Lower lobe of right lung (tissue), 2 donors: ENCODE measurements at regions not wholly inside any gene's neighbourhood (a gene's known extent, or its start where the extent isn't known, plus 50 kb on each side); places are given as distances from the start of the nearest gene placed in this dataset.
A peak's percentile ranks its signal among the peaks of the same experiment; 100 is the strongest.

Source experiments
- ATAC-seq, 2 donors: fragments of 200-7000 bp; cut with Tn5 transposase; one replicate each; pipeline ENCODE4 v1.9.1; 2020 to 2022; ENCODE audit warnings: mild to moderate bottlenecking in 2 of 2, moderate library complexity in 2 of 2
- DNase-seq: peaks from one replicate; pipeline ENCODE4 v3.0.0-alpha.2; 2020
- H3K27ac ChIP-seq: fragments of 200-600 bp; one replicate; pipeline ENCODE4 v1.8.0; 2022
- H3K27me3 ChIP-seq: fragments of 200-600 bp; one replicate; pipeline ENCODE4 v1.8.0; 2022; ENCODE audit warnings: low read depth
- H3K36me3 ChIP-seq: fragments of 200-600 bp; one replicate; pipeline ENCODE4 v1.8.0; 2022; ENCODE audit warnings: mild to moderate bottlenecking
- H3K4me1 ChIP-seq: fragments of 200-600 bp; one replicate; pipeline ENCODE4 v1.8.0; 2022
- H3K4me3 ChIP-seq: fragments of 200-600 bp; one replicate; pipeline ENCODE4 v1.8.0; 2022; ENCODE audit warnings: mild to moderate bottlenecking
- H3K9me3 ChIP-seq: fragments of 200-600 bp; one replicate; pipeline ENCODE4 v1.8.0; 2022
- CTCF ChIP-seq: fragments of 200-600 bp; IDR thresholded peaks from one replicate; pipeline ENCODE4 v1.8.0; 2022; ENCODE audit warnings: antibody characterized with exemption, mild to moderate bottlenecking
- intact Hi-C: fragments of 100-400 bp; cut with DNase I; formaldehyde crosslinking; loops from one replicate; pipeline ENCODE4 v1.11.0; 2022
- donor health status: DM: no; HTN: yes; CAD: no; lungs with severe emphysema.

DNA sequence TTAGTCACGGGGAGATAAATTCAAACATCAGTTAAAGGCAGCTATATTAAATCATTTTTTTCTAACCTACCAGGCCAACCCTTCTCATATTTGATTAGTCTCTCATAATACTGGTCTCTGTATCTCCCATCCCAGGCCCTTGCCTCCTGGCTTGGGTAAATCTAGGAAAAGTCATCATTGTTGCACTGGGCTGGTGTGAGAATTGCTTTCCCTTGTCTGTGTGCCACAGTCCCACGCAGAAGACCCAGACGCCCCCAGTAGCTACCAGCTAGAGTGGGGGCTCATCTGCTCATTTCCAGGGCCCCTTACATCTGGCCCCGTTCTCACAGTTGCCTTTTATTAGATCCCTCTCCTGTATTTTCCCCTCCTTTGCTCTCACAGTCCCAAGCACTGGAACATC is 67.6 kb upstream of the VIPR2 start:
- no peak for TF ChIP-seq CTCF
- Histone ChIP-seq H3K4me1 (no peaks in the 10 kb centered on the region), H3K36me3 (no peaks in the 10 kb centered on the region), H3K27ac (no peak overlapping the region), H3K4me3 (no peak overlapping the region), H3K9me3 (no peaks in the 10 kb centered on the region), H3K27me3 (no peaks in the 10 kb centered on the region)
- DNase-seq: no peak
- intact Hi-C loops: no loop called here
- ATAC-seq: no peak

DNA sequence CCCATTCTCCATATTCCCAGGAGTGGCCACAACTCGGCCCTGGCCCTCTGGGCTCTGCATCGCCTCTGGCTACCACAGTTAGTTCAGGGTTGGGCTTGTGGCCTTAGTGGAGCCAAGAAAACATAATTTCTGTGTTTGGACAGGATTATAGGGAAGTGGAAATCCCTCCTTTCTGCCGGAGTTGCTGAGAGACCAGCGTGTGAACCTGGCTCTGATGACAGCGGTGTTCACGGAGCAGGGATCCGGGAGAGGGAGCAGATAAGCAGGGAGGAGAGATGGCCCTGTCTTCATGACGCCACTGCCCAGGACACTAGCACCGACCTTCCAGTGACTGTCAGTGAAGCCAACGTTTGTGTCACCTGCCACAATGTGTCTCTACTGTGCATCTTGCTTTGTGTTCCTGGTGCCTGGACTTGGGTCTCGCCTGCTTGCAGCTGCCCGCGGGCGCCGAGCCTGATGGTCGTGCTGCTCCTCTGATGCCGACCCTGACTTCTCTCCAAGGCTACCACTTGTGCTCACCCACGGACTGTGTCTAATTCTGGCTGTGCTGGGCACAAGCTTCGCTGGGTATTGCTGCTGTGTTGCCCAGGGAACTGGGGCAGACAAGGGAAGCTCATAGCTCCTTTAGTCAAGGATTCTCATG is 67.0 kb upstream of the VIPR2 start:
- ATAC-seq (peak in 1 of 2 donors; percentile 48), DNase-seq (no peak)
- no peak for TF ChIP-seq CTCF

GRCh38 chr7:159210581-159211235 is 66.0 kb upstream of the VIPR2 start:
- H3K27ac ChIP-seq: no peak overlapping the region
- no peaks in the 10 kb centered on the region for H3K9me3 ChIP-seq
- intact Hi-C loops: no loop called here
- no peaks in the 10 kb centered on the region for H3K36me3 ChIP-seq
- no peaks in the 10 kb centered on the region for H3K27me3 ChIP-seq
- no peak overlapping the region for H3K4me3 ChIP-seq
- TF ChIP-seq CTCF: no peak
- no peak for DNase-seq
- ATAC-seq: no peak
- H3K4me1 ChIP-seq: no peaks in the 10 kb centered on the region

More for the DNA sequence above, 67.0 kb upstream of the VIPR2 start:
- H3K9me3 ChIP-seq: no peaks in the 10 kb centered on the region
- no peaks in the 10 kb centered on the region for H3K27me3 ChIP-seq
- no peak overlapping the region for H3K4me3 ChIP-seq
- no peaks in the 10 kb centered on the region for H3K36me3 ChIP-seq
- intact Hi-C loops: no loop called here
- no peak overlapping the region for H3K27ac ChIP-seq
- H3K4me1 ChIP-seq: no peaks in the 10 kb centered on the region

DNA sequence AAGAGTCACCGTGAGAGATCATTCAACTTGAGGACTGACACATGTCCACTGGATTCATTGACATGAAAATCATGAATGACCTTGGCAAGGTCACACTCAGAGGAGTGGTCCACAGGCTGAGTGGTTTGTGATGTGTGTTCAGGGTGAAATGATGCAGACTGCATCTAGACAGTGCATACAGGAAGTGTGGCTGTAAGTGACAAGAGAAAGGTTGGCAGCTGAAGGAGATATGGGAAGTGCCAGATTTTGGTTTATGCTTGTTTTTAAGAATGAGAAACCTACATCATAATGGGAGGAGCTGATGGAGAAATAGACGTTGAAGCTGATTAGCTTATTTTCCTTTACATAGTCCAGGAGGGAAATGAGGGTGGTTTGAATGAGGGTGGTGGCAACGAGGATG is 64.8 kb upstream of the VIPR2 start:
- intact Hi-C loops: no loop called here

DNA sequence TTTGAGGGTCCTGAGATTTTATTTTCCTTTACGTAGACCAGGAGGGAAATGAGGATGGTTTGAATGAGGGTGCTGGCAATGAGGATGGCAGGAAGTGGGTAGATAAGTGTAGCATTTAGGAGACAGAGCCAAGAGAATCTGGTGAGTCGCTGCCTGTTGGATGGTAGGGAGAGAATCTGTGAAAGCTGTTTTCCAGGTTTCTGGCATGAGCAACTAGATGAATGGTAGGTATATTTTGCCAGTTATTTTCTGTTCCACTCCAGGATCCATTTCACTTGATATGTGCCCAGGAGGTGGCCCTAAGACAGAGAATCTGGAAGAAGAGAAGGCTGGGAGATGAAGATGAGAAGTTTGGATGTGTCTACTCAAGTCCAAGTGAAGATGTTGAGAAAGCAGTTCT is 63.3 kb upstream of the VIPR2 start:
- no peak for ATAC-seq
- Histone ChIP-seq H3K27ac (no peak overlapping the region), H3K9me3 (no peaks in the 10 kb centered on the region), H3K4me1 (no peaks in the 10 kb centered on the region), H3K27me3 (no peaks in the 10 kb centered on the region), H3K36me3 (no peaks in the 10 kb centered on the region), H3K4me3 (no peak overlapping the region)
- intact Hi-C loops: no loop called here
- no peak for DNase-seq
- TF ChIP-seq CTCF: no peak

More for the DNA sequence above, 64.8 kb upstream of the VIPR2 start:
- H3K27ac ChIP-seq: no peak overlapping the region
- DNase-seq (no peak), ATAC-seq (no peak)
- H3K4me3 ChIP-seq: no peak overlapping the region
- no peak for TF ChIP-seq CTCF
- H3K27me3 ChIP-seq: no peaks in the 10 kb centered on the region
- H3K4me1 ChIP-seq: no peaks in the 10 kb centered on the region
- H3K9me3 ChIP-seq: no peaks in the 10 kb centered on the region
- H3K36me3 ChIP-seq: no peaks in the 10 kb centered on the region
